B cell (primary cell): ENCODE measurements at regions not wholly inside any gene's neighbourhood (a gene's known extent, or its start where the extent isn't known, plus 50 kb on each side); places are given as distances from the start of the nearest gene placed in this dataset.
"Not testable (repeated sequence)": the region's sequence is repeated elsewhere in the genome, so short reads cannot be mapped to it uniquely, and the experiment has no call there.

Source experiments
- ATAC-seq: fragments of 200-7000 bp; cut with Tn5 transposase; one replicate; pipeline ENCODE4 v1.10.0; 2021; ENCODE audit warnings: low read depth, mild to moderate bottlenecking, moderate number of reproducible peaks, moderate library complexity
- CTCF ChIA-PET: fragments of 350-600 bp; sonication (Branson Sonifier 250); formaldehyde crosslinking; loops from one replicate; lab custom pipeline; 2021; ENCODE audit warnings: antibody characterized with exemption, inconsistent platforms; lab: Charles Lee
- POLR2A ChIA-PET: fragments of 350-600 bp; sonication (Branson Sonifier 250); formaldehyde crosslinking; loops from one replicate; lab custom pipeline; 2021; ENCODE audit warnings: antibody characterized with exemption; lab: Charles Lee
- DNase-seq: peaks from one replicate; pipeline ENCODE4 v3.0.0; 2013
- H2AFZ ChIP-seq: 2 replicates; pipeline ENCODE4 v1.6.1; 2012; ENCODE audit warnings: mild to moderate bottlenecking, low read depth, low read length; ENCODE audit not compliant: insufficient read depth, poor library complexity, severe bottlenecking
- H3K27ac ChIP-seq, 2 donors: 1 replicate in 1 of 2; 2 replicates in 1 of 2; pipeline ENCODE4 v1.5.1; 2012 to 2013; ENCODE audit warnings: low read length in 2 of 2, mild to moderate bottlenecking in 2 of 2, moderate library complexity in 1 of 2
- H3K27me3 ChIP-seq, 4 experiments: fragments of 200-600 bp in 1 of 4; sonication (generic) in 1 of 4; replicated peaks in 1 of 4; 1 replicate in 2 of 4; 2 replicates in 2 of 4; pipeline versions ENCODE4 v1.6.1 to v1.7.0; 2013 to 2016; ENCODE audit warnings: low read length in 3 of 4, mild to moderate bottlenecking in 2 of 4, mixed read lengths in 1 of 4, moderate library complexity in 1 of 4; ENCODE audit not compliant: insufficient read depth in 4 of 4, control insufficient read depth in 3 of 4; ENCODE audit errors: control extremely low read depth in 1 of 4
- H3K36me3 ChIP-seq, 2 experiments: replicated peaks in 1 of 2; 1 replicate in 1 of 2; 2 replicates in 1 of 2; pipeline versions ENCODE4 v1.6.1 to v1.7.1; 2013; ENCODE audit warnings: low read length in 1 of 2; ENCODE audit not compliant: insufficient read depth in 2 of 2, control insufficient read depth in 1 of 2; ENCODE audit errors: control extremely low read depth in 1 of 2, extremely low read depth in 1 of 2
- H3K4me1 ChIP-seq, 2 donors: fragments of 200-600 bp in 1 of 2; sonication (generic) in 1 of 2; 1 replicate in 1 of 2; 2 replicates in 1 of 2; pipeline versions ENCODE4 v1.5.1 to v1.6.1; 2013 to 2017; ENCODE audit warnings: low read length in 2 of 2; ENCODE audit not compliant: control insufficient read depth in 2 of 2, insufficient read depth in 2 of 2
- H3K4me2 ChIP-seq: replicated peaks from 2 replicates; pipeline ENCODE3; 2012; ENCODE audit warnings: mild to moderate bottlenecking, low read depth, low read length; ENCODE audit not compliant: poor library complexity, severe bottlenecking
- H3K4me3 ChIP-seq, 5 experiments: fragments of 200-600 bp in 1 of 5; sonication (generic) in 1 of 5; 1 replicate in 3 of 5; 2 replicates in 2 of 5; pipeline versions ENCODE4 v1.5.1 to v1.7.0; 2011 to 2016; ENCODE audit warnings: low read length in 4 of 5, mild to moderate bottlenecking in 4 of 5, low read depth in 2 of 5, control low read depth in 1 of 5, moderate library complexity in 1 of 5; ENCODE audit not compliant: insufficient read depth in 1 of 5; ENCODE audit errors: control extremely low read depth in 1 of 5, extremely low read depth in 1 of 5
- H3K79me2 ChIP-seq: fragments of 200-600 bp; sonication (generic); one replicate; pipeline ENCODE4 v1.6.0; 2016; ENCODE audit warnings: low read length; ENCODE audit not compliant: control insufficient read depth, insufficient read depth
- H3K9ac ChIP-seq: fragments of 200-600 bp; sonication (generic); 2 replicates; pipeline ENCODE4 v1.6.1; 2017; ENCODE audit warnings: mild to moderate bottlenecking, low read length, moderate library complexity
- H3K9me3 ChIP-seq, 3 donors: one replicate each; pipeline versions ENCODE4 v1.6.1 to v1.7.1; 2013; ENCODE audit warnings: low read length in 2 of 3; ENCODE audit not compliant: control insufficient read depth in 2 of 3, insufficient read depth in 1 of 3; ENCODE audit errors: control extremely low read depth in 1 of 3
- H4K20me1 ChIP-seq: 2 replicates; pipeline ENCODE4 v1.6.0; 2012; ENCODE audit warnings: mild to moderate bottlenecking, low read length; ENCODE audit not compliant: insufficient read depth, control insufficient read depth, poor library complexity, severe bottlenecking
- H3K27ac Mint-ChIP-seq: one replicate; pipeline ENCODE4 v1.8.0; 2021; ENCODE audit warnings: mixed read lengths
- H3K27me3 Mint-ChIP-seq: one replicate; pipeline ENCODE4 v1.8.0; 2021; ENCODE audit warnings: mixed read lengths
- H3K4me1 Mint-ChIP-seq: one replicate; pipeline ENCODE4 v1.8.0; 2021; ENCODE audit warnings: mixed read lengths
- H3K4me3 Mint-ChIP-seq: one replicate; pipeline ENCODE4 v1.8.0; 2021; ENCODE audit warnings: mixed read lengths
- H3K9me3 Mint-ChIP-seq: one replicate; pipeline ENCODE4 v1.8.0; 2022; ENCODE audit warnings: mixed read lengths; ENCODE audit not compliant: insufficient read depth
- EZH2 ChIP-seq: IDR thresholded peaks from 2 replicates; pipeline ENCODE4 v1.6.1; 2012; ENCODE audit warnings: borderline replicate concordance, low read depth, mild to moderate bottlenecking, moderate library complexity, low read length; ENCODE audit not compliant: insufficient read depth, poor library complexity, severe bottlenecking
- WGBS: methylation state at CpG from one replicate; pipeline ENCODE4 v1.1.5; 2013; ENCODE audit warnings: missing lambda C conversion rate; ENCODE audit not compliant: insufficient coverage; 5-methylcytosine and 5-hydroxymethylcytosine counted together
- intact Hi-C: fragments of 100-400 bp; cut with micrococcal nuclease; formaldehyde crosslinking; loops from one replicate; pipeline ENCODE4 v1.10.0; 2022
- TF ChIP-seq, protein P1 (sequence below): fragments of 200-600 bp; IDR thresholded peaks from one replicate; pipeline ENCODE4 v1.8.0; 2022; ENCODE audit warnings: antibody characterized with exemption, mild to moderate bottlenecking

GRCh38 chr7:94154182-94154581, 150.0 kb upstream of the BET1 start:
- no peaks in the 10 kb centered on the region for H3K79me2 ChIP-seq
- POLR2A ChIA-PET, result no interaction called here

DNA sequence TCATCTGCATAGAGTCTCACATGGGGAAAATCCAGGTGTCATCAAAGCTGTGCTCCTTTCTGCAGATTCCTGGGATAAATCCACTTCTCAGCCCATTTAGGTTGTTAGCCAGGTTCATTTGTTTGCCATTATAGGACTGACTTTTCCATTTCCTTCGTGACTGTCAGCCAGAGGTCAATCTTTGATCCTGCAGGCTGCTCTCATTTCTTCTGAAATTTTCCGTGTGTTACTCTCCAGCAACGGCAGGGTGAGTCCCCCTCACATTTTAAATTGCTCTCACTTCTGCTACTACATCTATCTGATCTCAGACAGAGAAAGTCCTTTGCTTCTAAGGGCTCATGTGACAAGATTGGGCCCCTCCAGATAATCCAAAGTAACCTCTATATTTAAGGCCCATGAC, 150.7 kb upstream of the BET1 start:
- Histone ChIP-seq H3K79me2 (no peaks in the 10 kb centered on the region), H2AFZ (no peak overlapping the region), H3K36me3 (no peaks in the 10 kb centered on the region), H3K4me2 (no peak overlapping the region), H3K9ac (no peak overlapping the region), H4K20me1 (no peaks in the 10 kb centered on the region), H3K4me3 (no peak overlapping the region), H3K27me3 (peaks cover 0 to 2% (median under 1%) of the 10 kb centered on the region in 4 experiments), H3K9me3 (peaks cover 0 to under 1% (median 0%) of the 10 kb centered on the region in 3 donors), H3K27ac (no peak overlapping the region), H3K4me1 (peaks cover 5 to 7% of the 10 kb centered on the region in 2 donors)
- TF ChIP-seq, protein P1, sequence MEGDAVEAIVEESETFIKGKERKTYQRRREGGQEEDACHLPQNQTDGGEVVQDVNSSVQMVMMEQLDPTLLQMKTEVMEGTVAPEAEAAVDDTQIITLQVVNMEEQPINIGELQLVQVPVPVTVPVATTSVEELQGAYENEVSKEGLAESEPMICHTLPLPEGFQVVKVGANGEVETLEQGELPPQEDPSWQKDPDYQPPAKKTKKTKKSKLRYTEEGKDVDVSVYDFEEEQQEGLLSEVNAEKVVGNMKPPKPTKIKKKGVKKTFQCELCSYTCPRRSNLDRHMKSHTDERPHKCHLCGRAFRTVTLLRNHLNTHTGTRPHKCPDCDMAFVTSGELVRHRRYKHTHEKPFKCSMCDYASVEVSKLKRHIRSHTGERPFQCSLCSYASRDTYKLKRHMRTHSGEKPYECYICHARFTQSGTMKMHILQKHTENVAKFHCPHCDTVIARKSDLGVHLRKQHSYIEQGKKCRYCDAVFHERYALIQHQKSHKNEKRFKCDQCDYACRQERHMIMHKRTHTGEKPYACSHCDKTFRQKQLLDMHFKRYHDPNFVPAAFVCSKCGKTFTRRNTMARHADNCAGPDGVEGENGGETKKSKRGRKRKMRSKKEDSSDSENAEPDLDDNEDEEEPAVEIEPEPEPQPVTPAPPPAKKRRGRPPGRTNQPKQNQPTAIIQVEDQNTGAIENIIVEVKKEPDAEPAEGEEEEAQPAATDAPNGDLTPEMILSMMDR, result no peak
- no peak for TF ChIP-seq EZH2
- no peak overlapping the region for H3K4me3 Mint-ChIP-seq
- CTCF ChIA-PET, result no interaction called here
- 65% methylated on average over 3 of the region's 3 CpGs for WGBS
- POLR2A ChIA-PET, result no interaction called here
- H3K4me1 Mint-ChIP-seq, result peaks cover 18% of the 10 kb centered on the region
- peaks cover 3% of the 10 kb centered on the region for H3K9me3 Mint-ChIP-seq
- H3K27ac Mint-ChIP-seq, result no peak overlapping the region
- ATAC-seq (no peak), DNase-seq (no peak)
- intact Hi-C loops, result no loop called here
- peaks cover 5% of the 10 kb centered on the region for H3K27me3 Mint-ChIP-seq

More at GRCh38 chr7:94154182-94154581, 150.0 kb upstream of the BET1 start:
- Mint-ChIP-seq H3K4me1 (peaks cover 16% of the 10 kb centered on the region), H3K4me3 (no peak overlapping the region), H3K9me3 (peaks cover 3% of the 10 kb centered on the region), H3K27ac (no peak overlapping the region), H3K27me3 (peaks cover 11% of the 10 kb centered on the region)
- Histone ChIP-seq H3K9ac (no peak overlapping the region), H3K27ac (no peak overlapping the region), H3K4me3 (no peak overlapping the region), H3K9me3 (peaks cover 0 to 2% (median 0%) of the 10 kb centered on the region in 3 donors), H3K27me3 (peaks cover 0 to 7% (median 3%) of the 10 kb centered on the region in 4 experiments), H3K4me1 (peaks cover 5 to 7% of the 10 kb centered on the region in 2 donors), H3K36me3 (no peaks in the 10 kb centered on the region), H4K20me1 (no peaks in the 10 kb centered on the region), H3K4me2 (no peak overlapping the region), H2AFZ (no peak overlapping the region)
- DNase-seq (no peak), ATAC-seq (no peak)
- intact Hi-C loops, result no loop called here
- CTCF ChIA-PET, result no interaction called here
- TF ChIP-seq, protein P1, result no peak
- no peak for TF ChIP-seq EZH2

- H3K79me2 ChIP-seq, ATAC-seq, H3K36me3 ChIP-seq, H3K27me3 ChIP-seq, CTCF ChIA-PET, H3K9me3 ChIP-seq, H3K9ac ChIP-seq, H3K4me3 ChIP-seq, POLR2A ChIA-PET, H3K27ac ChIP-seq, intact Hi-C loops, H3K27me3 Mint-ChIP-seq, H4K20me1 ChIP-seq, H3K9me3 Mint-ChIP-seq: not testable (repeated sequence)
- peak; percentile 51 for DNase-seq
- WGBS, result 71% methylated on average over 3 of the region's 5 CpGs
- Histone ChIP-seq H3K4me1 (peaks cover 25 to 26% of the 10 kb centered on the region in 2 donors), H3K4me2 (peak overlapping the region; percentile 6), H2AFZ (peak overlapping the region; percentile 16)
- peak overlapping the region; percentile 65 for H3K27ac Mint-ChIP-seq
- H3K4me3 Mint-ChIP-seq, result peak overlapping the region; percentile 3
- H3K4me1 Mint-ChIP-seq, result peaks cover 39% of the 10 kb centered on the region
These were observed 153.6 kb upstream of the BET1 start for GRCh38 chr7:94157659-94158306.
